GM23248 (cell line): ENCODE measurements at regions not wholly inside any gene's neighbourhood (a gene's known extent, or its start where the extent isn't known, plus 50 kb on each side); places are given as distances from the start of the nearest gene placed in this dataset.
A peak's percentile ranks its signal among the peaks of the same experiment; 100 is the strongest.

Experiments
- DNase-seq: peaks from one replicate; pipeline ENCODE4 v3.0.0-alpha.2; 2015
- H2AFZ ChIP-seq: fragments of 200-600 bp; sonication (generic); 2 replicates; pipeline ENCODE4 v1.6.1; 2016; ENCODE audit warnings: antibody characterized with exemption
- H3F3A ChIP-seq: fragments of 200-600 bp; sonication (generic); 2 replicates; pipeline ENCODE4 v1.6.1; 2016; ENCODE audit warnings: mild to moderate bottlenecking, antibody characterized with exemption, mixed run types; ENCODE audit not compliant: insufficient read depth
- H3K27ac ChIP-seq: fragments of 200-600 bp; sonication (generic); 2 replicates; pipeline ENCODE4 v1.5.1; 2016; ENCODE audit warnings: mild to moderate bottlenecking
- H3K27me3 ChIP-seq: fragments of 200-600 bp; sonication (generic); replicated peaks from 2 replicates; pipeline ENCODE4 v1.6.1; 2016; ENCODE audit warnings: mild to moderate bottlenecking; ENCODE audit not compliant: insufficient read depth
- H3K36me3 ChIP-seq: fragments of 200-600 bp; sonication (generic); 2 replicates; pipeline ENCODE4 v1.6.1; 2016; ENCODE audit warnings: low read depth, mild to moderate bottlenecking
- H3K4me1 ChIP-seq: fragments of 200-600 bp; sonication (generic); 2 replicates; pipeline ENCODE4 v1.6.1; 2016; ENCODE audit warnings: mild to moderate bottlenecking; ENCODE audit not compliant: insufficient read depth
- H3K4me2 ChIP-seq: fragments of 200-600 bp; sonication (generic); one replicate; pipeline ENCODE4 v1.6.1; 2016; ENCODE audit warnings: mild to moderate bottlenecking; ENCODE audit not compliant: unreplicated experiment
- H3K4me3 ChIP-seq: fragments of 200-600 bp; sonication (generic); 2 replicates; pipeline ENCODE4 v1.5.1; 2016; ENCODE audit warnings: mild to moderate bottlenecking
- H3K79me2 ChIP-seq: fragments of 200-600 bp; sonication (generic); 2 replicates; pipeline ENCODE4 v1.6.1; 2016; ENCODE audit warnings: mild to moderate bottlenecking; ENCODE audit not compliant: insufficient read depth
- H3K9ac ChIP-seq: fragments of 200-600 bp; sonication (generic); 2 replicates; pipeline ENCODE4 v1.6.1; 2016; ENCODE audit warnings: mild to moderate bottlenecking
- H3K9me2 ChIP-seq: fragments of 200-600 bp; sonication (generic); 2 replicates; pipeline ENCODE4 v1.6.1; 2016; ENCODE audit warnings: mixed run types, mild to moderate bottlenecking, moderate library complexity; ENCODE audit not compliant: insufficient read depth
- H3K9me3 ChIP-seq: fragments of 200-600 bp; sonication (generic); one replicate; pipeline ENCODE4 v1.6.1; 2017; ENCODE audit warnings: low read depth
- H4K20me1 ChIP-seq: fragments of 200-600 bp; sonication (generic); 2 replicates; pipeline ENCODE4 v1.6.0; 2016; ENCODE audit not compliant: insufficient read depth
- EZH2 ChIP-seq: fragments of 200-600 bp; sonication (generic); IDR thresholded peaks from 2 replicates; pipeline ENCODE4 v1.6.1; 2018; ENCODE audit warnings: antibody characterized with exemption, mild to moderate bottlenecking; ENCODE audit not compliant: insufficient read depth, poor library complexity, severe bottlenecking
- EZH2phosphoT487 ChIP-seq: fragments of 200-600 bp; sonication (generic); IDR thresholded peaks from 2 replicates; pipeline ENCODE4 v1.6.1; 2018; ENCODE audit warnings: antibody characterized with exemption, moderate library complexity, mild to moderate bottlenecking, low read depth; ENCODE audit not compliant: insufficient read depth
- WGBS, 2 experiments: methylation state at CpG; one replicate each; pipeline ENCODE4 v1.1.6; 2015 to 2017; ENCODE audit warnings: low lambda C conversion rate in 2 of 2, low coverage in 1 of 2; ENCODE audit errors: missing lambda C conversion rate in 2 of 2; 5-methylcytosine and 5-hydroxymethylcytosine counted together
- in situ Hi-C: fragments of 300-500 bp; cut with MboI; formaldehyde crosslinking; loops from 2 replicates; pipeline ENCODE4 v1.15.0; 2020

DNA sequence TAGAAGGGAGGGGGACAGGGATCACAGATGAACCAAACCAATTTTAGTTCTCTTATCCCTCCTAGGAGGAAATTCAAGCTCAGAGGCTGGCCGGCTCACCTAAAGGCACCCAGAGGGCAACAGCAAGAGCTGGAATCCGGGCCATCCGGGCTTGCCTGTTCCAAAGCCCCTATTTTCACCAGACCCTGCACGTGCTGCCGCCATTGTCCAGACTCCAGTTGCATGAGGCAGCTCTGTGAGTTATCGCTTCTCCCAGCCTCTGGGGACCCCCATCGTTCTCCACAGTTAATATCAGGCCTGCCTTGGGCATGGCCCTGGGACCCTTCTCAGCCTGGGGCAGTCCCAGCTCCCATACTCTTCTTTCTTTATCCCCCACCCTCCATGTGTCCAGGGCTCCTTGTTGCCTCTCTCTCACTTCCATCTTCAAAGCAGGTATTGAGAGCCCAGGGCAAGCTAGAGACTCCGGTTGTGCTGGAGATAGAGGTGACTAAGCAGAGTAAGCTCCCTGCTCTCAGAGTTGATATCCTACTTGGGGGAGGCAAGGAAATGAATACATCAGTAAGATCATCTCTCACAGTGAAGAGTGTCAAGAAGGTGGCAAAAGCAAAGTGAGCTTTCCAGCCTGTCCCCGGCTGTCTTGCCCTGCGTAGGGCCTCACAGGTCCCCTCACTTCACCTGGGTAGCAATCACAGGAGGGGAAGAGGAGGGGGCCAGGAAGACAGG lies 322.8 kb downstream of the UACA start:
- Histone ChIP-seq H3K4me3 (no peak overlapping the region), H3F3A (no peaks in the 10 kb centered on the region), H2AFZ (no peak overlapping the region), H3K36me3 (no peaks in the 10 kb centered on the region), H3K79me2 (no peaks in the 10 kb centered on the region), H4K20me1 (no peaks in the 10 kb centered on the region), H3K4me2 (no peak overlapping the region), H3K27ac (no peak overlapping the region), H3K9me2 (no peaks in the 10 kb centered on the region), H3K9me3 (no peaks in the 10 kb centered on the region), H3K4me1 (no peaks in the 10 kb centered on the region), H3K9ac (no peak overlapping the region), H3K27me3 (peaks cover 52% of the 10 kb centered on the region)
- TF ChIP-seq EZH2phosphoT487 (no peak), EZH2 (no peak)
- in situ Hi-C loops = no loop called here
- DNase-seq = no peak
- WGBS, 2 experiments = 85 to 93% methylated on average over 10 of the region's 10 CpGs

DNA sequence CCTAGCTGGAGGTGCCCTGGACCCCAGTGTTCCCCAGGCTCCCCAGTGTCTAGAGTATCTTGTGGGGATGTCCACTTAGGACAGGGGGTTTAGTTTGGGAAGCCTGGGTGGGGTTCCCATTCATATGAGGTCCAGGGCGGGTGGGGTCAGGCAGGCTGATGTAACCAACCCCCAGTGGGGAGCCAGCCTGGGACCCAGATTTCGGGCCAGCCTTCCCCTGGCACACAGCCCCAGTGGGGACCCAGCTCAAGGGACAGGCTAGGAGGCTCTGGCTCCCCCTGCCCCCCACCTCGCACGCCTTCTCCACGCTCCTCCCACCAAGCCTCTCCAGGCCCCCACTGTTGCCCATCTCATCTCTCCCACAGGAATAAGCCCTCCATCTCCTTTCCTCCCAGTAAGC lies 323.5 kb downstream of the UACA start:
- no peaks in the 10 kb centered on the region for H4K20me1 ChIP-seq
- in situ Hi-C loops = no loop called here
- no peak overlapping the region for H3K9ac ChIP-seq

DNA sequence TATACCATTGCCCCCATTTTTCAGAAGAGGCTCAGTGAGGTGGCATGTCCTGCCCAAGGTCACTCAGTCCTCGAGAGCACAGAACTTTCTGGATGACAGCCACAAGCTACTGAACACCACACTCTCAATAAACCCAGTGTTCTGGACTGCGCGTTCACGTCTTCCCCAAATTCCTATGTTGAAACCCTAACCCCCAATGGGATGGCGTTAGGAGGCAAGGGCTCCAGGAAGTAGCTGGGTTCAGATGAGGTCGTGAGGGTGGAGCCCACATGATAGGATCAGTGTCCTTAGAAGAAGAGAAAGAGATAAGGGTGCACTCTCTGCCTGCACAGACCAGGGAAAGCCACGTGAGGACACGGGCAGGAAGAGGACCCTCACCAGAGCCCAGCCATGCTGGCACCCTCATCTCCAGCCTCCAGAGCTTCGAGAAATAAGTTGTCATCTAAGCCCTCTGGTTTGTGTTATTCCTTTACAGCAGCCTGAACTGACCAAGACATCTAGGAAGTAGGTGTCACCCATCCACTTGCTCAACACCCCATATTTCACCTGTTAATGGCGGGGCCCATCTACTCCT lies 324.0 kb downstream of the UACA start:
- no peaks in the 10 kb centered on the region for H3K9me2 ChIP-seq
- H3F3A ChIP-seq = no peaks in the 10 kb centered on the region
- no peak overlapping the region for H3K4me2 ChIP-seq
- H3K27ac ChIP-seq = no peak overlapping the region
- H3K79me2 ChIP-seq = no peaks in the 10 kb centered on the region
- H3K27me3 ChIP-seq = peaks cover 40% of the 10 kb centered on the region
- H2AFZ ChIP-seq = no peak overlapping the region
- no peak for DNase-seq
- no peaks in the 10 kb centered on the region for H3K36me3 ChIP-seq
- TF ChIP-seq EZH2 = no peak
- no peak for TF ChIP-seq EZH2phosphoT487
- no peaks in the 10 kb centered on the region for H3K4me1 ChIP-seq
- in situ Hi-C loops = no loop called here
- no peaks in the 10 kb centered on the region for H4K20me1 ChIP-seq
- H3K9ac ChIP-seq = no peak overlapping the region
- H3K4me3 ChIP-seq = no peak overlapping the region
- H3K9me3 ChIP-seq = no peaks in the 10 kb centered on the region
- 66 to 73% methylated on average over 10 of the region's 10 CpGs for WGBS, 2 experiments

More for the DNA sequence above, 323.5 kb downstream of the UACA start:
- WGBS, 2 experiments = 88% methylated on average over 4 of the region's 5 CpGs; no CpG with 5 or more reads in 1 of the 2 experiments
- TF ChIP-seq EZH2phosphoT487 = no peak
- Histone ChIP-seq H3F3A (no peaks in the 10 kb centered on the region), H3K27me3 (peaks cover 45% of the 10 kb centered on the region), H3K4me2 (no peak overlapping the region), H3K4me3 (no peak overlapping the region), H3K4me1 (no peaks in the 10 kb centered on the region), H3K79me2 (no peaks in the 10 kb centered on the region), H3K36me3 (no peaks in the 10 kb centered on the region), H3K9me3 (no peaks in the 10 kb centered on the region), H2AFZ (no peak overlapping the region), H3K27ac (no peak overlapping the region), H3K9me2 (no peaks in the 10 kb centered on the region)
- no peak for DNase-seq

DNA sequence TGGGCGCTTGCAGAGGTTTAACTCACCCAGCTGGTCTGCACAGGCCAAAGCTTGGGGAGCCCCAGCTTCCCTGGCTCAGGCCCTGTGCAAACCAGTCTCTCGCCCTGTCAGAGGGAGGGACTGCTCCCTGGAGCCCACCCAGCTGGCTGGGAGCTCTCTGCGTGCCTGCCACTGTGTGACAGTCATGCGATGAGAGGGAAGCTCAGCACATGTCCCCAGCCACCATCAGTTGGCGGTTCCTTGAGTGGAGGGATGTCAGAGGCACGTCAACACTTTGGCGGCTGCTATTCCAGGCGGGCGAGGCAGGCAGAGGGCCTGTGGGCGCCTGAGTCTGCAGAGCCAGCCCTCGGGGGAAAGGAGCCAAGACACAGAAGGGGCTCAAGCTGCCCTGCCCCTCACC lies 324.6 kb downstream of the UACA start:
- H3K27me3 ChIP-seq = peaks cover 36% of the 10 kb centered on the region
- no peaks in the 10 kb centered on the region for H3K9me2 ChIP-seq
- H3K4me2 ChIP-seq = no peak overlapping the region
- H3K27ac ChIP-seq = no peak overlapping the region
- no peaks in the 10 kb centered on the region for H3K9me3 ChIP-seq
- DNase-seq = no peak
- H3F3A ChIP-seq = no peaks in the 10 kb centered on the region
- H4K20me1 ChIP-seq = no peaks in the 10 kb centered on the region
- no peaks in the 10 kb centered on the region for H3K4me1 ChIP-seq
- no peaks in the 10 kb centered on the region for H3K36me3 ChIP-seq
- 44 to 49% methylated on average over 11 of the region's 11 CpGs for WGBS, 2 experiments
- no peak overlapping the region for H3K9ac ChIP-seq
- TF ChIP-seq EZH2phosphoT487 (no peak), EZH2 (no peak)
- in situ Hi-C loops = no loop called here
- H2AFZ ChIP-seq = no peak overlapping the region
- H3K4me3 ChIP-seq = no peak overlapping the region
- no peaks in the 10 kb centered on the region for H3K79me2 ChIP-seq

DNA sequence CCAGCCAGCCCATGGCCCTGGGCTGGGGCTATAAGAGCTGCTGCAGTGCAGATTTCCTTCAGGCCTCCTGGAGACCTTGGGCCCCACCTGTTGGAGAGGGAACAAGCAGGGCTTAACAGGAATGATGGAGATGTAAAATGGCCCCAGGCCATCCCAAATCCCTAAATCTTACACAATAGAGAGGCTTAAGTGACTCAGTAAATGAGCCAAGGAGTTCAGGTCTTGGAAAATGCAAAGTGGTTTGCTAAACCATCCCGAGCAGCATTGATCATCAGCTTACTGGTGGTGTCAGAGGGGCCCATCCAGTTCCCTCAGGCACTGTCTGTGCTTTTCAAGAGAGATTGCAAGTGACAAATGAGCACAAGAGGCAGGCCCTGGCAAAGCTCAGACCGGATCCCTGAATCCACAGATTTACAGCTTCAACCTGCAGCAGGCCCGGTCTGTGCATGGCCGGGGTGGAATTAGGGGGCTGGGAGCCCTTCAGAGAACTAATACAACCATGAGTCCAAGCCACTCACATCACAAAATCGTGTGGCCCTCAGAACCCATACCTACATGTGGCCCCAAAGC lies 325.4 kb downstream of the UACA start:
- peak; percentile 41 for DNase-seq
- no peaks in the 10 kb centered on the region for H3K9me2 ChIP-seq
- H3K79me2 ChIP-seq = no peaks in the 10 kb centered on the region
- H3K9ac ChIP-seq = no peak overlapping the region
- no peak for TF ChIP-seq EZH2
- TF ChIP-seq EZH2phosphoT487 = no peak
- 71 to 74% methylated on average over 5 of the region's 5 CpGs for WGBS, 2 experiments
- H3K4me1 ChIP-seq = no peaks in the 10 kb centered on the region
- no peak overlapping the region for H3K27ac ChIP-seq
- no peak overlapping the region for H3K4me3 ChIP-seq
- H3K36me3 ChIP-seq = no peaks in the 10 kb centered on the region
- H3K4me2 ChIP-seq = no peak overlapping the region
- in situ Hi-C loops = no loop called here
- H3K27me3 ChIP-seq = peaks cover 27% of the 10 kb centered on the region
- no peaks in the 10 kb centered on the region for H4K20me1 ChIP-seq
- no peak overlapping the region for H2AFZ ChIP-seq
- H3K9me3 ChIP-seq = no peaks in the 10 kb centered on the region
- no peaks in the 10 kb centered on the region for H3F3A ChIP-seq
